ENCODE measurements at regions not wholly inside any gene's neighbourhood (a gene's known extent, or its start where the extent isn't known, plus 50 kb on each side); places are given as distances from the start of the nearest gene placed in this dataset.

DNA sequence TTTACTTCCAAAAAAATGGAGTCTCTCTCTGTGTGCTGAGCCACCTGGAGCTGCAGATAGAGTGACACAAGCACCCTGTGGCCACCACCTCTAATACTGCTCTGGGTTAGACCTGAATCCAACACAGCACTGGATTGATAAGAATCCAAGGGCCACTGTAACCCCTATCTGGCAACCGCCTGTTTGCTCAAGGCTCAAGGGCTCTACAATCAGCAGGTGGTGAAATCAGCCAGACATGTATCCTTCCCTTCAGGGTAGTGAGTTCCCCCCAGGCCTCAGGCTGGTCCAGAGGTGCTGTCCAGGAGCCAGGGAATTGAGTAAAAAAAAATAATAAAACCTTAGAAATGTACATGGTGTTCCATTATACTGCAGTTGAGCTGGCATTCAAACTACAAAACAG, 509.0 kb downstream of the KIF4B start:
- Histone ChIP-seq H3K36me3 (ENCODE audit: control insufficient read depth, insufficient read depth, low read length) (no peaks in the 10 kb centered on the region), H3K18ac (ENCODE audit: low read depth, low read length) (no peak overlapping the region), H3K14ac (replicated peaks; ENCODE audit: low read depth, low read length) (no peak overlapping the region), H3K4ac (ENCODE audit: low read depth, low read length) (no peak overlapping the region), H4K91ac (ENCODE audit: insufficient read depth, low read depth, low read length) (no peak overlapping the region), H3K9me1 (ENCODE audit: insufficient read depth, low read length) (no peaks in the 10 kb centered on the region), H3K79me1 (ENCODE audit: low read depth in 1 of 2, low read length in 2 of 2) (no peaks in the 10 kb centered on the region), H2BK120ac (ENCODE audit: low read depth, low read length) (no peak overlapping the region), H3K27ac (ENCODE audit: insufficient read depth, low read length) (no peak overlapping the region), H3K23ac (ENCODE audit: low read depth, low read length) (no peak overlapping the region), H3K4me3 (ENCODE audit: insufficient read depth, low read depth, low read length) (no peak overlapping the region), H2AK9ac (replicated peaks; ENCODE audit: low read depth, low read length, poor library complexity) (no peak overlapping the region), H4K5ac (ENCODE audit: low read depth, low read length) (no peak overlapping the region), H2AFZ (replicated peaks; ENCODE audit: low read length, poor library complexity) (no peak overlapping the region), H2BK20ac (ENCODE audit: low read depth, low read length) (no peak overlapping the region), H2BK5ac (ENCODE audit: low read depth, low read length, poor library complexity, severe bottlenecking) (no peak overlapping the region), H4K20me1 (ENCODE audit: insufficient read depth, low read length) (no peaks in the 10 kb centered on the region), H3K4me1 (ENCODE audit: control insufficient read depth, insufficient read depth, low read length) (no peaks in the 10 kb centered on the region), H2AK5ac (ENCODE audit: low read depth, low read length) (no peak overlapping the region), H3K9me3 (ENCODE audit: control insufficient read depth, insufficient read depth, low read length) (peaks cover 17% of the 10 kb centered on the region), H2BK15ac (ENCODE audit: low read depth, low read length) (no peak overlapping the region), H3K4me2 (ENCODE audit: low read depth, low read length) (no peak overlapping the region), H3K9ac (ENCODE audit: low read depth, low read length) (no peak overlapping the region), H3K27me3 (ENCODE audit: control insufficient read depth, insufficient read depth, low read length) (no peaks in the 10 kb centered on the region), H4K8ac (ENCODE audit: low read depth in 2 of 2, low read length in 2 of 2) (no peak overlapping the region), H3K56ac (ENCODE audit: extremely low read depth, insufficient read depth, low read length) (no peak overlapping the region)
- intact Hi-C loops (cut with micrococcal nuclease): no loop called here
- WGBS, 2 experiments (ENCODE audit: extremely low coverage in 2 of 2, insufficient read length in 1 of 2): no CpG with 5 or more reads among the region's 1 CpG
- CTCF ChIA-PET: no interaction called here
- ATAC-seq (ENCODE audit: low read depth) (no peak), DNase-seq (no peak)
- BruUV-seq (replicated peaks): no TSS peak
- TF ChIP-seq NFE2L2 (IDR thresholded peaks at IDR 0.05; ENCODE audit: low read depth, low read length): no peak
- POLR2A ChIA-PET (ENCODE audit: unreplicated experiment): no interaction called here
- dilution Hi-C loops (cut with HindIII; ENCODE audit: low sequenced_read_pairs, unreplicated experiment): no loop called here
- in situ Hi-C loops (cut with MboI; ENCODE audit: low sequenced_read_pairs): no loop called here
